GM20431 (cell line): ENCODE measurements at regions not wholly inside any gene's neighbourhood (a gene's known extent, or its start where the extent isn't known, plus 50 kb on each side); places are given as distances from the start of the nearest gene placed in this dataset.

Experiments used
- in situ Hi-C: fragments of 300-500 bp; cut with MseI, MboI; formaldehyde crosslinking; loops from one replicate; pipeline ENCODE4 v1.15.0; 2020; ENCODE audit warnings: low sequenced_read_pairs; ENCODE audit not compliant: unreplicated experiment

GRCh38 chr20:7025635-7026034 is 258.1 kb downstream of the BMP2 start:
- in situ Hi-C loops, result no loop called here

GRCh38 chr20:7029019-7029418 is 261.5 kb downstream of the BMP2 start:
- in situ Hi-C loops, result no loop called here

GRCh38 chr20:7031222-7031621 is 263.7 kb downstream of the BMP2 start:
- in situ Hi-C loops, result no loop called here

- in situ Hi-C loops, result no loop called here
These were observed 270.5 kb downstream of the BMP2 start for GRCh38 chr20:7038029-7038428.

- in situ Hi-C loops, result no loop called here
These were observed 290.1 kb downstream of the BMP2 start for GRCh38 chr20:7057611-7058010.

GRCh38 chr20:7078804-7079203 is 311.3 kb downstream of the BMP2 start:
- in situ Hi-C loops, result no loop called here

- in situ Hi-C loops, result no loop called here
These were observed 313.0 kb downstream of the BMP2 start for GRCh38 chr20:7080472-7080871.

- in situ Hi-C loops, result no loop called here
These were observed 318.0 kb downstream of the BMP2 start for GRCh38 chr20:7085467-7085866.

GRCh38 chr20:7087803-7088202 is 320.3 kb downstream of the BMP2 start:
- in situ Hi-C loops, result no loop called here

- in situ Hi-C loops, result no loop called here
These were observed 322.5 kb downstream of the BMP2 start for GRCh38 chr20:7090001-7090400.

- in situ Hi-C loops, result no loop called here
These were observed 323.3 kb downstream of the BMP2 start for GRCh38 chr20:7090811-7091210.

GRCh38 chr20:7091655-7092054 is 324.2 kb downstream of the BMP2 start:
- in situ Hi-C loops, result no loop called here

- in situ Hi-C loops, result no loop called here
These were observed 327.0 kb downstream of the BMP2 start for GRCh38 chr20:7094438-7094997.

- in situ Hi-C loops, result loop anchor here (25.0 kb wide), 1 partner anchor 180 kb away; no protein-coding TSS in a partner anchor
These were observed 339.4 kb downstream of the BMP2 start for GRCh38 chr20:7106910-7107309.

GRCh38 chr20:7108929-7109328 is 341.4 kb downstream of the BMP2 start:
- in situ Hi-C loops, result loop anchor here (25.0 kb wide), 1 partner anchor 178 kb away; no protein-coding TSS in a partner anchor

- in situ Hi-C loops, result loop anchor here (25.0 kb wide), 1 partner anchor 173 kb away; no protein-coding TSS in a partner anchor
These were observed 346.3 kb downstream of the BMP2 start for GRCh38 chr20:7113577-7114466.

- in situ Hi-C loops, result loop anchor here (25.0 kb wide), 1 partner anchor 164 kb away; no protein-coding TSS in a partner anchor
These were observed 356.0 kb downstream of the BMP2 start for GRCh38 chr20:7123457-7123856.

GRCh38 chr20:7124120-7124519 is 356.6 kb downstream of the BMP2 start:
- in situ Hi-C loops, result loop anchor here (25.0 kb wide), 1 partner anchor 163 kb away; no protein-coding TSS in a partner anchor

GRCh38 chr20:7136886-7137285 is 369.4 kb downstream of the BMP2 start:
- in situ Hi-C loops, result no loop called here

GRCh38 chr20:7137395-7138151 is 370.1 kb downstream of the BMP2 start:
- in situ Hi-C loops, result no loop called here

GRCh38 chr20:7144464-7144863 is 377.0 kb downstream of the BMP2 start:
- in situ Hi-C loops, result no loop called here
